Fibroblast of lung (primary cell): ENCODE measurements at regions not wholly inside any gene's neighbourhood (a gene's known extent, or its start where the extent isn't known, plus 50 kb on each side); places are given as distances from the start of the nearest gene placed in this dataset.

Experiments used
- CTCF ChIP-seq, 2 donors: IDR thresholded peaks in 1 of 2; conservative IDR thresholded peaks in 1 of 2; 1 replicate in 1 of 2; 2 replicates in 1 of 2; pipeline ENCODE4 v1.5.1; 2011 to 2012; ENCODE audit warnings: low read length in 2 of 2, control low read depth in 1 of 2, inconsistent platforms in 1 of 2, low read depth in 1 of 2, mild to moderate bottlenecking in 1 of 2
- EZH2 ChIP-seq: IDR thresholded peaks from 2 replicates; pipeline ENCODE4 v1.5.1; 2012; ENCODE audit warnings: low read length, control low read depth, mild to moderate bottlenecking; ENCODE audit errors: missing control alignments

- TF ChIP-seq EZH2 (no peak), CTCF (conservative IDR thresholded peaks at IDR 0.05 in 1 of 2, IDR thresholded peaks at IDR 0.05 in 1 of 2; ENCODE audit: low read depth in 1 of 2, low read length in 2 of 2) (no peak)
Observed at GRCh38 chr2:180621941-180622918, 358.2 kb upstream of the UBE2E3 start.
